ENCODE measurements at regions not wholly inside any gene's neighbourhood (a gene's known extent, or its start where the extent isn't known, plus 50 kb on each side); places are given as distances from the start of the nearest gene placed in this dataset.

DNA sequence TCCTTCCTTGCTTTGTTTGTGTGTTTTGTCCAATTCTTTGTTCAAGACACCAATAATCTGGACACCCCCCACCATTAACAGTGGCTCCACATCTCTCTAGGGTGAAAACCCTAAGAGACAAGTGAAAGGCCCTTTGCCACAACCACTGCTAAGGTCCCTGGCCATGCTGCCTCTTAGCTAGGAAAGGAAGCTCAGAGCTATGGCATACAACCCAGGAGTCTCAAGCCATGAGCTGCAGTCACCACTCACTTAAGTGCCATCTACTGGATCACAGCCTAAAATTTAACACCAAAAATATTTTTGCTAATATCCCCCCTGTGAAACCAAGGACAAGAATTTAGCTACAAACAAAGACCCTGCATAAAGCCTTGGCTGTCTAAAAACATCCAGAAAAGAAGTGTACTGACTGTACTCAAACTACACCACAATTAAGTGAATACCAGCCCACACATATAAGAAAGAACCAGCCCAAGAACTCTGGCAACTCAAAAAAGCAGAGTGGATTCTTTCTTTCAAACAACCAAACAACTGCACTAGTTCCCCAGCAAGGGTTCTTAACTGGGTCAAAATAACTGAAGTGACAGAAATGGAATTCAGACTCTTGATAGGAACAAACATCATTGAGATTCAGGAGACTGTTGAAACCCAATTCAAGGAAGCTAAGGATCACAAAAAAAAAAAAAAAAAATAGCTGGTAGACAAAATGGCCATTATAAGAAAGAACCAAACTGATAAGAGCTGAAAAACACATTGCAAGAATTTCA is 130.1 kb upstream of the GALNT5 start:
- TF ChIP-seq NFIC (IDR thresholded peaks at IDR 0.05) = no peak
- no peak for TF ChIP-seq EP300 (IDR thresholded peaks at IDR 0.05; ENCODE audit: borderline replicate concordance)
- no peak for TF ChIP-seq TEAD4 (IDR thresholded peaks at IDR 0.05)
- TF ChIP-seq RAD21 (IDR thresholded peaks at IDR 0.05; ENCODE audit: low read depth) = no peak
- TF ChIP-seq, protein P1, sequence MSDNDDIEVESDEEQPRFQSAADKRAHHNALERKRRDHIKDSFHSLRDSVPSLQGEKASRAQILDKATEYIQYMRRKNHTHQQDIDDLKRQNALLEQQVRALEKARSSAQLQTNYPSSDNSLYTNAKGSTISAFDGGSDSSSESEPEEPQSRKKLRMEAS (IDR thresholded peaks at IDR 0.05) = no peak
- TF ChIP-seq, protein P2, sequence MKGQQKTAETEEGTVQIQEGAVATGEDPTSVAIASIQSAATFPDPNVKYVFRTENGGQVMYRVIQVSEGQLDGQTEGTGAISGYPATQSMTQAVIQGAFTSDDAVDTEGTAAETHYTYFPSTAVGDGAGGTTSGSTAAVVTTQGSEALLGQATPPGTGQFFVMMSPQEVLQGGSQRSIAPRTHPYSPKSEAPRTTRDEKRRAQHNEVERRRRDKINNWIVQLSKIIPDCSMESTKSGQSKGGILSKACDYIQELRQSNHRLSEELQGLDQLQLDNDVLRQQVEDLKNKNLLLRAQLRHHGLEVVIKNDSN (IDR thresholded peaks at IDR 0.05) = no peak
- no peak for TF ChIP-seq FOXM1 (IDR thresholded peaks at IDR 0.05; ENCODE audit: borderline replicate concordance, low read depth)
- TF ChIP-seq, protein P3, sequence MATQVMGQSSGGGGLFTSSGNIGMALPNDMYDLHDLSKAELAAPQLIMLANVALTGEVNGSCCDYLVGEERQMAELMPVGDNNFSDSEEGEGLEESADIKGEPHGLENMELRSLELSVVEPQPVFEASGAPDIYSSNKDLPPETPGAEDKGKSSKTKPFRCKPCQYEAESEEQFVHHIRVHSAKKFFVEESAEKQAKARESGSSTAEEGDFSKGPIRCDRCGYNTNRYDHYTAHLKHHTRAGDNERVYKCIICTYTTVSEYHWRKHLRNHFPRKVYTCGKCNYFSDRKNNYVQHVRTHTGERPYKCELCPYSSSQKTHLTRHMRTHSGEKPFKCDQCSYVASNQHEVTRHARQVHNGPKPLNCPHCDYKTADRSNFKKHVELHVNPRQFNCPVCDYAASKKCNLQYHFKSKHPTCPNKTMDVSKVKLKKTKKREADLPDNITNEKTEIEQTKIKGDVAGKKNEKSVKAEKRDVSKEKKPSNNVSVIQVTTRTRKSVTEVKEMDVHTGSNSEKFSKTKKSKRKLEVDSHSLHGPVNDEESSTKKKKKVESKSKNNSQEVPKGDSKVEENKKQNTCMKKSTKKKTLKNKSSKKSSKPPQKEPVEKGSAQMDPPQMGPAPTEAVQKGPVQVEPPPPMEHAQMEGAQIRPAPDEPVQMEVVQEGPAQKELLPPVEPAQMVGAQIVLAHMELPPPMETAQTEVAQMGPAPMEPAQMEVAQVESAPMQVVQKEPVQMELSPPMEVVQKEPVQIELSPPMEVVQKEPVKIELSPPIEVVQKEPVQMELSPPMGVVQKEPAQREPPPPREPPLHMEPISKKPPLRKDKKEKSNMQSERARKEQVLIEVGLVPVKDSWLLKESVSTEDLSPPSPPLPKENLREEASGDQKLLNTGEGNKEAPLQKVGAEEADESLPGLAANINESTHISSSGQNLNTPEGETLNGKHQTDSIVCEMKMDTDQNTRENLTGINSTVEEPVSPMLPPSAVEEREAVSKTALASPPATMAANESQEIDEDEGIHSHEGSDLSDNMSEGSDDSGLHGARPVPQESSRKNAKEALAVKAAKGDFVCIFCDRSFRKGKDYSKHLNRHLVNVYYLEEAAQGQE (IDR thresholded peaks at IDR 0.05; ENCODE audit: low read depth) = no peak
